HG02943 (cell line): ENCODE measurements at regions not wholly inside any gene's neighbourhood (a gene's known extent, or its start where the extent isn't known, plus 50 kb on each side); places are given as distances from the start of the nearest gene placed in this dataset.
A peak's percentile ranks its signal among the peaks of the same experiment; 100 is the strongest.

ENCODE experiments used
- ATAC-seq: cut with Tn5 transposase; IDR thresholded peaks from one replicate; pipeline ENCODE4 v1.9.1; 2021; ENCODE audit warnings: mild to moderate bottlenecking, low read depth, moderate library complexity; ENCODE audit not compliant: unreplicated experiment

DNA sequence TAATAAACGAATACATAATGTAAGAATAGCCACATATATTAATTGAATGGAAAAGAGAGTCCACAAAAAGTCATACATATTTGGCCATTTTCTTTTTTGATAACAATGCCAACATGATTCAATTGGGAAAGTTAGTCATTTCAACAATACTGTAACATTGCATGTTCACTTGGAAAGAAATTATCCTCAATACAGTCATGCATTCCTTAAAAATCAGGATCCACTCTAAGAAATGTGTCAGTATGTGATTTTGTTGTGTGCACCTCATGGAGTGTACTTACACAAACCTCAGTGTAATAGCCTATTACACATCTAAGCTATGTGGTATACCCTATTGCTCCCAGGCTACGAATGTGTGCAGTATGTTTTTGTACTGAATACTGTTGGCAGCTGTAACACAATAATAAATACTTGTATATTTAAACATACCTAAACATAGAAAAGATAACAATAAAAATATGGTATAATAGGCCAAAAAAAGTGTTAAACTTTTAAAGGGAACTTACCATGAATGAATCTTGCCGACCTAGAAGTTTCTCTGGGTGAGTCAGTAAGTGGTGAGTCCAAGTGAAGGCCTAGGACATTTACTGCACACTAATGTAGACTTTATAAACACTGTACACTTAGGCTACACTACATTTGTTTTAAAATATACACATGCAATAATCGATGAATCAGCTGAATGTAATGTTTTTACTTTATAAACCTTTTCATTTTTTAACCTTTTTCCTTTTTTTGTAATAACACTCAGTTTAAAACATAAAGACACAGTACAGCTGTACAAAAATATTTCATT lies 806.8 kb downstream of the PCDH18 start:
- no peak for ATAC-seq

DNA sequence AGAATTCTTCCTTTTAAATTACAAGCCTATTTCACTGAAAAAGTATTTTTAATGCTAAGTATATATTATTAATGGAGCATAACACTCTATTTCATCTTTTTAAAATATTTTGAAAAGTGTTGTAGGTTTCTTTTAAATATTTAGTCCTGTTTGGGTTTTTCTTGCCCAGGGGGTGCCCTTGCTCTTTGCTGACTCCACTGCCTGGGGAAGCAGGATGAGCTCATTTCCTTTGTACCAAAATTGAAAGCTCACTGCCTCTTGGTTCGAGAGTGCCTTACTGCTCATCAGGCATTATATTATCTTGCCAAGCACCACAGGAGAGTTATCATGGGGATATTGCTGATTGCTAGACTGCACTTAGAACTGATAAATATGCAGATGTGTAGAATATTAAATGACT lies 819.2 kb downstream of the PCDH18 start:
- peak; percentile 81 for ATAC-seq

GRCh38 chr4:136709897-136710296 lies 822.4 kb downstream of the PCDH18 start:
- ATAC-seq: no peak

- no peak for ATAC-seq
Observed at GRCh38 chr4:136706942-136707341, 825.4 kb downstream of the PCDH18 start.

DNA sequence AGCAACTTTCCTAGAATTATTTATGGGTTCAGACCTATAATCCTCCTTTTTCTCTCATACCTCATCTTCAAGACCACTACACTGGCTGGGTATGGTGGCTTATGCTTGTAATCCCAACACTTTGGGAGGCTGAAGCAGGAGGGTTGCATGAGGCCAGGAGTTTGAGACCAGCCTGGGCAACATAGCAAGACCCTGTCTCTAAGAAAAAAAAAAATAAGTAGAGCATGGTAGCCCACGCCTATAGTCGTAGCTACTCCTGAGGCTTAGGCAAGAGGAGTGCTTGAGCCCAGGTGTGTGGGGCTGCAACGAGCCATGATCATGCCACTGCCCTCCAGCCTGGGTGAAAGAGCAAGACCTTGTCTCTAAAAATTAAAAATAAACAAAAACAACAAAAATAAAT lies 832.4 kb downstream of the PCDH18 start:
- ATAC-seq: no peak

DNA sequence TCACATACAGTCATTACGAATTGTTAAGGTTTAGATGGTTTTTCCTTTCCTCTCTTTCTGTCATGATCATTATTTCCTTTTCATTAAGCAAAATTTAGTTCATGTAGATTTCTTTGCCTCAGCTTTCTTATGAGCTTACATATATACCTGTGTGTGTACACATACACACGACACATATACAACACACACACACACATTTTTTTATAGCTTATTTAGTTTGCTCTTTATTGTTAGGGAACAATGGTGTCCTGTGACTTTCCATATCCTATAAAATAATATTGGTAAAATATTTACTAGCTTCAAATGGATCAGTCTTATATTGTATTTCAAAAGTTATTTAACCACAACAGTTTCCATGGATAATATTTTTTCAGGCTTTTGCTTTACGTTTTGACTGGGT lies 840.7 kb downstream of the PCDH18 start:
- ATAC-seq: no peak

DNA sequence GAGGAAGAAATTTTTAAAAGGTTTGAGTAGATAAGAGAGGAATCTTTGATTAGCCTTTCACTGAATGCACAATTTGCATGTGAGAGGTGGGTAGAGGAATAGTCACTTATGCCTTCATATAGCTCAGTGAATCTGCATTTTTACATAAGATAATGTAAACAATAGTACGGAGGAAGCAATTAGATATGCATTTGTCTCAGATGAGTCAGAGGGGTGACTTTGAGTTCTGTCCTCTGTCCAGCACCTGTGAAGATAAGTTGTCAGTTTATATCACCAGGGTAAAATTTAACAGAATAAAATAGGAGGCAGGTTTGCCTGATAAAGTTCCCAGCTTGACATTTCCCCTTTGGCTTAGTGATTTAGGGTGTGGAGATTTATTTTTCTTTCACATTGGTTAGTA lies 841.9 kb downstream of the PCDH18 start:
- no peak for ATAC-seq

- ATAC-seq: no peak
Observed at GRCh38 chr4:136687596-136687995, 844.7 kb downstream of the PCDH18 start.

DNA sequence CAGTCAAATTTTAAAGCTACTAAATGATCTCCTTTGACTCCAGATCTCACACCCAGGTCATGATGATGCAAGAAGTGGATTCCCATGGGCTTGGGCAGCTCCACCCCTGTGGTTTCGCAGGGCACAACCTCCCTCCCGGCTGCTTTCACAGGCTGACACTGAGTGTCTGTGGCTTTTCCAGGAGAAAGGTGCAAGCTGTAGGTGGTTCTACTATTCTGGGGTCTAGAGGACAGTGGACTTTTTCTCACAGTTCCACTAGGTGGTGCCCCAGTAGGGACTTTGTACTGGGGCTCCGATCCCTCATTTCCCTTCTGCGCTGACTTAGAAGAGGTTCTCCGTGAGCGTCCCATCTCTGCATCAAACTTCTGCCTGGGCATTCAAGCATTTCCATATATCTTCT lies 845.2 kb downstream of the PCDH18 start:
- ATAC-seq: no peak

GRCh38 chr4:136680761-136681160 lies 851.5 kb downstream of the PCDH18 start:
- ATAC-seq: no peak

GRCh38 chr4:136680271-136680670 lies 852.0 kb downstream of the PCDH18 start:
- no peak for ATAC-seq

- ATAC-seq: no peak
Observed at GRCh38 chr4:136670265-136670664, 862.0 kb downstream of the PCDH18 start.

GRCh38 chr4:136664988-136665387 lies 867.3 kb downstream of the PCDH18 start:
- ATAC-seq: no peak

DNA sequence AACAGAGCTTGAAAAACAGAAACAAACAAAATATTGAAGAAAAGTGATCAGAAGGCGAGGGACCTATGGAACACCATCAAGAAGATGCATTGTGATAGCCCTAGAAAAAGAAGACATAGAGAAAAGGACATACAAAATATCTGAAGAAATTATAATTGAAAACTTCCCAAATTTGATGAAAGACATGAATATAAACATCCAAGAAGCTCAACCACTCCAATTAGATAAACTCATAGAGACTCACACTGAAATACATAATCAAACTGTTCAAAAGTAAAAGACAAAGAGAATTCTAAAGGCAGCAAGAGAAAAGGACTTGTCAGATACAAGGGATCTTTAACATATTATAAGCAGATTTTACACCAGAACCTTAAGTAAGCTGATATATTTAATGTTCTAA lies 869.8 kb downstream of the PCDH18 start:
- ATAC-seq: no peak

DNA sequence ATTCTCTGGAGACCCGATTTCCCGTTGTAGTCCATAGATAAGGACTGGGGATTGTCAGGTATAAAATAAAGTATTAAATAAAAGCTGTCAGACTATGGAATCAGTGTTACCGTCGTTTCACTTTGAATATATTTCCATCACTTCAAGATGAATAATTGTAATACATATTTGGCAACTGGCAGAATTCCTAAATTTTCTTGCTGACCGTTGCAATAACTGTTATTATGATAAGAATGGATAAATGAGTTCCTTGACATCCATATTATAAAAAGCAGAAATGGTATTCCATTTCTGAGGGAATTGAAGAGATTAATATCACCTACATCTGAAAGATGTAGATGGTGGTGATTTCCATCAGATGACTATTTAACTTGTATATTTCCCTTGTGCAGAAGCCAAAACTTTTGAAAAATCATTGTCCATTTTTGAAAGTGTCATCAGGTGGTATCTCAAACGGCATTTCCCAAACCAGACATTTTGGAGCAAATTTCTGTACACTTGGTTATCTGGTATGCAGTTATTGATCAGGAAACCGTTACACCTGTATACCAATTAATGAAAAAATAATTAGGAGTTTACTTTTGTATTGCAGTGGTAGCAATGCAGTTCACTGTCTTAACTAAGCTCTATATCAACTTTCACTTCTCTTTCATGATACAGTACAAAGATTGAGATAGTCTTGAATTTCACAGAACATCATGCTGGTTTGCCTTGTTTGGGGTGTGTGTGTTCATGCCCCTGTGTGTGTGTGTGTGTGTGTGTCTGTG lies 878.5 kb downstream of the PCDH18 start:
- no peak for ATAC-seq

DNA sequence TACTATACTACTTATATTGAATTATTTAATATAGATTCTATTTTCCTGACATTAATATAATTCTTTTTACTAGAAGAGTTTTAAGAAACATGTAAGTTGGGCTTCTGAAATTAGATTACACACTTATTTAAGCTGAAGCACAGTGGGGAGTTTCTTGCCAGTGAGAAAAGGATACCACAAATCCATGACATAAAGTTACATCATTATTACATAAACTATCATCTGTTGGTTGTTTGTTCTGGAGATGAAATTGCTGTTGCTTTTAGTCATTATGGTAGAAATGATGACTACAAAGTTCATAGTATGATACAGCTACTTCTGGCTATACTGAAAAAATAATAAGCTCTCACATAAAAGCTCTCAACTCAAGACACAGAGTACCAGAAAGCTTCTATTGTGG lies 880.4 kb downstream of the PCDH18 start:
- ATAC-seq: no peak

GRCh38 chr4:136651278-136651667 lies 881.0 kb downstream of the PCDH18 start:
- peak; percentile 41 for ATAC-seq

- ATAC-seq: peak; percentile 73
Observed at GRCh38 chr4:136650541-136651277, 881.6 kb downstream of the PCDH18 start.

GRCh38 chr4:136644279-136644678 lies 888.0 kb downstream of the PCDH18 start:
- no peak for ATAC-seq

DNA sequence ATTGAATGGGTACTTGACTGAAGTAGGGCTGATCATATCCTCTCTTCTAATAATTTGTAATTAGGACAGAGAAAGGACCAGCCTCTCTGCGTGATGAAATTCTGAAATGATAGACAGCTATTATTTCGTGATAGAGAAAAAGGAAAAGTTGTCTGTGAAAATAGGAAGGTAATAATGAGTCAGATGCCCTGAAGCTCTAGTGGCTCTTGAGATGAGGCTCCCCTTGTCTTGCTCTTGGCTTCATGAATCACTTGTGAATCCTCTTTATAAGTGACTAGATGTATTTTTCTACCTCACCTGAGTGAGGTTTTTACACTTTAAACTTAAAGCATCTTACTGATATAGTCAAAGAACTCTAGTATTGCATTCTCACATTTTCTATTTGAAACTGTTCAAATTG lies 888.9 kb downstream of the PCDH18 start:
- ATAC-seq: no peak

DNA sequence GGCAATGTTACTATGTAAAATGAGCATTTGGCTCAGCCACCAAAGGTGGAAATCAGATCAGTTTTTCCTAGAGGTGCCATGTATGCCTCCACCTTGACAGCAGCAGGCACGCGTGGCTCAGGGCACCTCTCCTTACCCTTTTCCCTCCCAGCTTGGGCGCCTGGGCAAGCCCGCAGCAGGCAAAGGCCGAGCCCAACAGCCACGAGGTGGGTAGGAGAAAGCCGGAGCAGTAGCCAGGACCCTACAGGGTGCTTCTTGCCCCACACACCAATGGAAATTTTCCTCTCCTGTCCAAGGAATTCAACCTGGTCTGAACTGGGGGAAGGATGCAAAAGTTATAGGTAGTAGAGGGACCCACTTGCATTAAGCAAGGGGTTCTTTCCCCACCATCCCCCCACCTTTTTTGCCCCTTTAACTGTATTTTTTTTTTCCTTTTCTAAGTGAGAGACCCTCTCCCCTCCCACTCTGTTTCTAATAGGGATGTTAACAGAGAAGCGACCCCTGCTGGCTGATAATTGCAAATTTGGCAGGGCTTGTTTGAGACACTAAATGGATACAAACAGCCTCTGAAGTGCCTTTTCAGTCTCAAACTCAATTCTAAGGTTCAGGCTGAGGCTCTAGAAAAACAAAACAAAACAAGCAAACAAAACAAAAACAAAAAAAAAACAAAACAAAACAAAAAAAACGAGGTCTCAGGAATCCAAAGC lies 895.1 kb downstream of the PCDH18 start:
- no peak for ATAC-seq
